ENCODE measurements at regions not wholly inside any gene's neighbourhood (a gene's known extent, or its start where the extent isn't known, plus 50 kb on each side); places are given as distances from the start of the nearest gene placed in this dataset.

GRCh38 chr22:47552024-47552423 is 789.6 kb downstream of the TBC1D22A start:
- DNase-seq (no peak), ATAC-seq (ENCODE audit: low read depth in 2 of 2) (no peak)
- Histone ChIP-seq H3K4me1 (ENCODE audit: control insufficient read depth, insufficient read depth, low read length, poor library complexity, severe bottlenecking) (no peaks in the 10 kb centered on the region), H3K27me3 (ENCODE audit: control insufficient read depth, insufficient read depth, low read length) (no peaks in the 10 kb centered on the region), H3K36me3 (ENCODE audit: control insufficient read depth, insufficient read depth, low read length) (no peaks in the 10 kb centered on the region), H3K9me3 (ENCODE audit: control insufficient read depth in 2 of 2, low read length in 2 of 2) (no peaks in the 10 kb centered on the region), H3K27ac (ENCODE audit: insufficient read depth, low read length, poor library complexity, severe bottlenecking) (no peak overlapping the region), H3K4me3 (ENCODE audit: low read depth, low read length) (no peak overlapping the region)
- no peaks in the 10 kb centered on the region for H3K27me3 Mint-ChIP-seq
- no peak overlapping the region for H3K4me3 Mint-ChIP-seq
- no peaks in the 10 kb centered on the region for H3K36me3 Mint-ChIP-seq
- H3K9me3 Mint-ChIP-seq, result peaks cover 0 to 4% (median 0%) of the 10 kb centered on the region in 7 donors
- H3K4me1 Mint-ChIP-seq, result no peaks in the 10 kb centered on the region
- H3K27ac Mint-ChIP-seq, result no peak overlapping the region

DNA sequence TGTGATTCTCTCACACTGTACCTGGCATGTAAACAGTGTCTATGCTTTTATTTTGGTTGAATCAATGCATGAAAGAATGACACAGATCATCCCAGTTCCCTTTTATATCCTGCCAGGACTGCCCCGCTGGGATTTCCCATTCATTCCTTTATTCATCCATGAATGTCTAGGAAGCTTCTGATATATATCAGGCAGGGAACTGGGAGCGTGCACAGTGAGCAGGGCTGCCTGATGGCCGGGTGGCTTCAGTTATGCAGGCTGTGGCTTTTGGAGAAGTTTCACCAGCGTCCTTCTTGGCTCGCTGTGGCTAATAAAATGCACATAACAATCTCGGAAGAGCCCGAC is 789.0 kb downstream of the TBC1D22A start:
- Histone ChIP-seq H3K4me1 (ENCODE audit: control insufficient read depth, insufficient read depth, low read length, poor library complexity, severe bottlenecking) (no peaks in the 10 kb centered on the region), H3K27ac (ENCODE audit: insufficient read depth, low read length, poor library complexity, severe bottlenecking) (no peak overlapping the region), H3K27me3 (ENCODE audit: control insufficient read depth, insufficient read depth, low read length) (no peaks in the 10 kb centered on the region), H3K4me3 (ENCODE audit: low read depth, low read length) (no peak overlapping the region), H3K9me3 (ENCODE audit: control insufficient read depth in 2 of 2, low read length in 2 of 2) (no peaks in the 10 kb centered on the region), H3K36me3 (ENCODE audit: control insufficient read depth, insufficient read depth, low read length) (no peaks in the 10 kb centered on the region)
- Mint-ChIP-seq H3K4me1 (no peaks in the 10 kb centered on the region), H3K36me3 (no peaks in the 10 kb centered on the region), H3K27ac (no peak overlapping the region), H3K9me3 (peaks cover 0 to 4% (median 0%) of the 10 kb centered on the region in 7 donors), H3K27me3 (no peaks in the 10 kb centered on the region), H3K4me3 (no peak overlapping the region)
- ATAC-seq (ENCODE audit: low read depth in 2 of 2) (no peak), DNase-seq (no peak)

DNA sequence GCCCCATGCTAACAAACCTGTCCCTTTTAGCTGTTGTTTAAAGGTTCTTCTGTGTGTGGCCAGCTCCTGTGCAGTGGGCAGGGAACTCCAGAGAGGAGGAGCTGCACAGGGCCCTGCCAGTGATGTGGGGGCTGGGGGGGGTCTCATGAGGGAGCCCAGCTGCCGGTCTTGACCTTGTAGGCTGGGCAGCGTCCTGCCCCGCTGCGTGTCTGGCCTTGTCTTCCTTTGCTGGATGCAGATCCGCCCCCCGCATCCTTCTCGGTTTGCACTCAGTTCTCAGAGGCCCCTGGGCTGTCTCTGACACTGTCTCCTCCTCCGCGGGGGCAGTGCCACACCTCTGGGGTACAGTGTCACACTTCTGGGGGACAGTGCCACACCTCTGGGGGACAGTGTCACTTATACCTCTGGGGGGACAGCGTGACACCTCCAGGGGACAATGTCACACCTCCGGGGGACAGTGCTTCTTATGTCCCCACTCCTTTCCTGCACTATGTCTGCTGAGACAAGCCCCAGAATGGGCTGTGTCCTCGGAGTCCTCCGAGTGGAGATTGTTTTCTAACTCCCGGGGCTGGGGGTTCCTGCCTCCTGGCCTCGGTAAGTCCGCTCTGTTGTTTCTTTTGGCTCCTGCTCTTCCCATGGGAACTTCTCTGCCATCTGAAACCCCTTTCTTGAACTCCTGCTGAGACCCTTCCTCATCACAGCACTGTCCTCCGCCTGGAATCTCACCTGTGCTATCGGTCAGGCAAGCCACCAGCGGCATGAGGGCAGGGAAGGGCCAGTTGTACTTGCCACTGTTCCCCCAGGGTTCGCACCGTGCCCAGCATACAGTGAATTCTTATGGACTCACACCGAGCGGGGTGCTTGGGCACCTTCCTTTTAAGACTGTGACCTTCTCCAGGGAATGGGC is 788.3 kb downstream of the TBC1D22A start:
- no peaks in the 10 kb centered on the region for H3K36me3 ChIP-seq (ENCODE audit: control insufficient read depth, insufficient read depth, low read length)
- ATAC-seq (ENCODE audit: low read depth in 2 of 2) (no peak), DNase-seq (no peak)
- H3K4me1 ChIP-seq (ENCODE audit: control insufficient read depth, insufficient read depth, low read length, poor library complexity, severe bottlenecking), result no peaks in the 10 kb centered on the region
- H3K4me3 ChIP-seq (ENCODE audit: low read depth, low read length), result no peak overlapping the region
- peaks cover 0 to 4% (median 0%) of the 10 kb centered on the region in 7 donors for H3K9me3 Mint-ChIP-seq
- no peak overlapping the region for H3K4me3 Mint-ChIP-seq
- no peaks in the 10 kb centered on the region for H3K27me3 ChIP-seq (ENCODE audit: control insufficient read depth, insufficient read depth, low read length)
- H3K36me3 Mint-ChIP-seq, result no peaks in the 10 kb centered on the region
- no peaks in the 10 kb centered on the region for H3K4me1 Mint-ChIP-seq
- no peak overlapping the region for H3K27ac Mint-ChIP-seq
- H3K27me3 Mint-ChIP-seq, result no peaks in the 10 kb centered on the region
- no peak overlapping the region for H3K27ac ChIP-seq (ENCODE audit: insufficient read depth, low read length, poor library complexity, severe bottlenecking)
- no peaks in the 10 kb centered on the region for H3K9me3 ChIP-seq (ENCODE audit: control insufficient read depth in 2 of 2, low read length in 2 of 2)

- ATAC-seq (ENCODE audit: low read depth in 2 of 2), result no peak
- Mint-ChIP-seq H3K36me3 (no peaks in the 10 kb centered on the region), H3K4me1 (no peaks in the 10 kb centered on the region), H3K27ac (no peak overlapping the region), H3K27me3 (no peaks in the 10 kb centered on the region), H3K4me3 (no peak overlapping the region), H3K9me3 (peaks cover 0 to 4% (median 0%) of the 10 kb centered on the region in 7 donors)
- Histone ChIP-seq H3K4me3 (ENCODE audit: low read depth, low read length) (no peak overlapping the region), H3K27ac (ENCODE audit: insufficient read depth, low read length, poor library complexity, severe bottlenecking) (no peak overlapping the region), H3K27me3 (ENCODE audit: control insufficient read depth, insufficient read depth, low read length) (no peaks in the 10 kb centered on the region), H3K36me3 (ENCODE audit: control insufficient read depth, insufficient read depth, low read length) (no peaks in the 10 kb centered on the region), H3K4me1 (ENCODE audit: control insufficient read depth, insufficient read depth, low read length, poor library complexity, severe bottlenecking) (no peaks in the 10 kb centered on the region), H3K9me3 (ENCODE audit: control insufficient read depth in 2 of 2, low read length in 2 of 2) (no peaks in the 10 kb centered on the region)
- DNase-seq, result no peak
These were observed 787.4 kb downstream of the TBC1D22A start for GRCh38 chr22:47549741-47550340.

GRCh38 chr22:47548953-47549740 is 786.7 kb downstream of the TBC1D22A start:
- Mint-ChIP-seq H3K36me3 (no peaks in the 10 kb centered on the region), H3K4me1 (no peaks in the 10 kb centered on the region), H3K9me3 (peaks cover 0 to 4% (median 0%) of the 10 kb centered on the region in 7 donors), H3K27ac (no peak overlapping the region), H3K27me3 (no peaks in the 10 kb centered on the region), H3K4me3 (no peak overlapping the region)
- Histone ChIP-seq H3K4me3 (ENCODE audit: low read depth, low read length) (no peak overlapping the region), H3K27me3 (ENCODE audit: control insufficient read depth, insufficient read depth, low read length) (no peaks in the 10 kb centered on the region), H3K36me3 (ENCODE audit: control insufficient read depth, insufficient read depth, low read length) (no peaks in the 10 kb centered on the region), H3K4me1 (ENCODE audit: control insufficient read depth, insufficient read depth, low read length, poor library complexity, severe bottlenecking) (no peaks in the 10 kb centered on the region), H3K27ac (ENCODE audit: insufficient read depth, low read length, poor library complexity, severe bottlenecking) (no peak overlapping the region), H3K9me3 (ENCODE audit: control insufficient read depth in 2 of 2, low read length in 2 of 2) (no peaks in the 10 kb centered on the region)
- DNase-seq (no peak), ATAC-seq (ENCODE audit: low read depth in 2 of 2) (no peak)

DNA sequence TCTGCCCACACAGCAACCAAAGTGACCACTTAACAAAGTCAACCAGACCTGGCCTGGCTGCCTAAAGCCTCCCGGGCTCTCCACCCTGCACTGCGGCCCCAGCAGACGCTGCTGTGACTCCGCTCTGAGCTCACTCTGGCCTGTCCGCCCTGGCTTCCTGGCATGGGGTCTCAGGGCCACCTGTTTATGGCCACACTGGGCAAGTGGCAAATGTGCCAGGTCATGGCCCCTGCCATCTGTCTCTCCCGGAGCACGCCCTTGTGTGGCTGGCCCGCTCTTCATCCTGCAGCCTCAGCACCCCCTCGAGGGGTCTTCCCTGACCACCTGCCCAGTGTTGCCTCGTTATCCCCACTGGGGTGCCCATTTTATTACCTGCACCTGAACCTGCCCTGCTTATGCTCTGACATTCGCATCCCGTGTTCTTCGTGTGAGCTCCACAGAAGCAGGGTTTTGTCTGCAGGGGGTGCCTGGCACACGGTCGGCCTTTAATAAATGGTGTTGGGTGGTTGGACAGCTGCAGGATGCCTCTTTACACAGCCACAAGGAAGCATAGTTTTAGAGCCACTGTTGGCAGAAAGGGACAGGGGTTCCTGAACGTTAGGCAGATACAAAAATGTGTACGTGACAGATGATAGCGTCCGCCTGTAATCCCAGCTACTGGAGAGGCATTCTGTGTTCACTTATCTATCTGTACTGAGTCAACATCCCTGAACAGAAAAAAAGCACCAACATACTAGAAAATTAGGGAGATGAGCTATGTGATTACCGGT is 785.6 kb downstream of the TBC1D22A start:
- no peak overlapping the region for H3K4me3 ChIP-seq (ENCODE audit: low read depth, low read length)
- no peak overlapping the region for H3K27ac ChIP-seq (ENCODE audit: insufficient read depth, low read length, poor library complexity, severe bottlenecking)

DNA sequence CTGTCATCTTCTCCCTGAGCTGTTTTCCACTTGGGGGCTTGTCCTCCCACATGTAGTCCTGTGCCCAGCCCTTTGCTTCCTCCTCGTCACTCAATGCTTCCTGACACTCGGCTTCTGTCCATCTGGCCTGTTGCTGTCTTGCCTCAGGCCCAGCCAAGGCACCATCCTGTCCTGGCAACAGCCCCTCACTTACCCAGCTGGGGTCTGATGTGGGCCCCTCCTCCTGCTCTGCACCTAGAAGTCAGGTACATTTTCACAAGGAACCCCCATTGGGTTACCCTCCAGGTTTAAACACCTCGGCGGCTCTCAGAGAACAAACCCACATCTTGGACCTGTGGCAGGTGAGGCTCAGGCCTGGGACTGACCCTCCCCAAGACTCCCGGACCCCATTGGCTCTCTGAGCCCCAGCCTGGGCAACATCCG is 784.8 kb downstream of the TBC1D22A start:
- Mint-ChIP-seq H3K4me3 (no peak overlapping the region), H3K4me1 (no peaks in the 10 kb centered on the region), H3K27ac (no peak overlapping the region), H3K9me3 (peaks cover 0 to 4% (median 0%) of the 10 kb centered on the region in 7 donors), H3K36me3 (no peaks in the 10 kb centered on the region), H3K27me3 (no peaks in the 10 kb centered on the region)
- DNase-seq (no peak), ATAC-seq (ENCODE audit: low read depth in 2 of 2) (no peak)
- Histone ChIP-seq H3K27me3 (ENCODE audit: control insufficient read depth, insufficient read depth, low read length) (no peaks in the 10 kb centered on the region), H3K27ac (ENCODE audit: insufficient read depth, low read length, poor library complexity, severe bottlenecking) (no peak overlapping the region), H3K9me3 (ENCODE audit: control insufficient read depth in 2 of 2, low read length in 2 of 2) (no peaks in the 10 kb centered on the region), H3K4me1 (ENCODE audit: control insufficient read depth, insufficient read depth, low read length, poor library complexity, severe bottlenecking) (no peaks in the 10 kb centered on the region), H3K4me3 (ENCODE audit: low read depth, low read length) (no peak overlapping the region), H3K36me3 (ENCODE audit: control insufficient read depth, insufficient read depth, low read length) (no peaks in the 10 kb centered on the region)

More for the DNA sequence above, 785.6 kb downstream of the TBC1D22A start:
- ATAC-seq (ENCODE audit: low read depth in 2 of 2) (no peak), DNase-seq (no peak)
- peak overlapping the region in 1 of 4 donors; percentile 13 for H3K4me3 Mint-ChIP-seq
- Histone ChIP-seq H3K36me3 (ENCODE audit: control insufficient read depth, insufficient read depth, low read length) (no peaks in the 10 kb centered on the region), H3K4me1 (ENCODE audit: control insufficient read depth, insufficient read depth, low read length, poor library complexity, severe bottlenecking) (no peaks in the 10 kb centered on the region), H3K27me3 (ENCODE audit: control insufficient read depth, insufficient read depth, low read length) (no peaks in the 10 kb centered on the region), H3K9me3 (ENCODE audit: control insufficient read depth in 2 of 2, low read length in 2 of 2) (no peaks in the 10 kb centered on the region)
- no peaks in the 10 kb centered on the region for H3K36me3 Mint-ChIP-seq
- H3K27ac Mint-ChIP-seq, result no peak overlapping the region
- no peaks in the 10 kb centered on the region for H3K27me3 Mint-ChIP-seq
- peaks cover 0 to 4% (median 0%) of the 10 kb centered on the region in 7 donors for H3K9me3 Mint-ChIP-seq
- H3K4me1 Mint-ChIP-seq, result no peaks in the 10 kb centered on the region
